ENCODE measurements at regions not wholly inside any gene's neighbourhood (a gene's known extent, or its start where the extent isn't known, plus 50 kb on each side); places are given as distances from the start of the nearest gene placed in this dataset.

- intact Hi-C loops (cut with DNase I) = no loop called here
- no peaks in the 10 kb centered on the region for H3K27me3 ChIP-seq (ENCODE audit: control insufficient read depth, insufficient read depth, low read length)
- no peaks in the 10 kb centered on the region for H3K9me3 ChIP-seq (ENCODE audit: control insufficient read depth in 2 of 3, insufficient read depth in 1 of 3, low read length in 3 of 3)
- TF ChIP-seq, protein P1, sequence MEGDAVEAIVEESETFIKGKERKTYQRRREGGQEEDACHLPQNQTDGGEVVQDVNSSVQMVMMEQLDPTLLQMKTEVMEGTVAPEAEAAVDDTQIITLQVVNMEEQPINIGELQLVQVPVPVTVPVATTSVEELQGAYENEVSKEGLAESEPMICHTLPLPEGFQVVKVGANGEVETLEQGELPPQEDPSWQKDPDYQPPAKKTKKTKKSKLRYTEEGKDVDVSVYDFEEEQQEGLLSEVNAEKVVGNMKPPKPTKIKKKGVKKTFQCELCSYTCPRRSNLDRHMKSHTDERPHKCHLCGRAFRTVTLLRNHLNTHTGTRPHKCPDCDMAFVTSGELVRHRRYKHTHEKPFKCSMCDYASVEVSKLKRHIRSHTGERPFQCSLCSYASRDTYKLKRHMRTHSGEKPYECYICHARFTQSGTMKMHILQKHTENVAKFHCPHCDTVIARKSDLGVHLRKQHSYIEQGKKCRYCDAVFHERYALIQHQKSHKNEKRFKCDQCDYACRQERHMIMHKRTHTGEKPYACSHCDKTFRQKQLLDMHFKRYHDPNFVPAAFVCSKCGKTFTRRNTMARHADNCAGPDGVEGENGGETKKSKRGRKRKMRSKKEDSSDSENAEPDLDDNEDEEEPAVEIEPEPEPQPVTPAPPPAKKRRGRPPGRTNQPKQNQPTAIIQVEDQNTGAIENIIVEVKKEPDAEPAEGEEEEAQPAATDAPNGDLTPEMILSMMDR (IDR thresholded peaks at IDR 0.05; ENCODE audit: borderline replicate concordance, extremely low read depth, insufficient read depth) = no peak
- H3K36me3 ChIP-seq (ENCODE audit: control insufficient read depth in 2 of 3, insufficient read depth in 3 of 3, low read length in 3 of 3) = no peaks in the 10 kb centered on the region
- H3K9ac ChIP-seq (ENCODE audit: low read length in 3 of 3) = no peak overlapping the region
- DNase-seq (no peak), FAIRE-seq (no peak)
- no peak overlapping the region for H3K4me3 ChIP-seq (ENCODE audit: low read length in 3 of 3)
- no peak overlapping the region for H3K27ac ChIP-seq (ENCODE audit: low read depth in 2 of 2, low read length in 2 of 2)
- no peaks in the 10 kb centered on the region for H3K4me1 ChIP-seq (ENCODE audit: control insufficient read depth in 2 of 3, insufficient read depth in 2 of 3, low read depth in 1 of 3, low read length in 3 of 3)
Observed at GRCh38 chr20:7499201-7499600, 441.1 kb downstream of the HAO1 start.

- H3K27me3 ChIP-seq (ENCODE audit: control insufficient read depth, insufficient read depth, low read length) = no peaks in the 10 kb centered on the region
- no peak overlapping the region for H3K4me3 ChIP-seq (ENCODE audit: low read length in 3 of 3)
- H3K9ac ChIP-seq (ENCODE audit: low read length in 3 of 3) = no peak overlapping the region
- no peak overlapping the region for H3K27ac ChIP-seq (ENCODE audit: low read depth in 2 of 2, low read length in 2 of 2)
- no peaks in the 10 kb centered on the region for H3K36me3 ChIP-seq (ENCODE audit: control insufficient read depth in 2 of 3, insufficient read depth in 3 of 3, low read length in 3 of 3)
- DNase-seq = no peak
- no peaks in the 10 kb centered on the region for H3K9me3 ChIP-seq (ENCODE audit: control insufficient read depth in 2 of 3, insufficient read depth in 1 of 3, low read length in 3 of 3)
- TF ChIP-seq, protein P1 (IDR thresholded peaks at IDR 0.05; ENCODE audit: borderline replicate concordance, extremely low read depth, insufficient read depth) = no peak
- intact Hi-C loops (cut with DNase I) = no loop called here
- H3K4me1 ChIP-seq (ENCODE audit: control insufficient read depth in 2 of 3, insufficient read depth in 2 of 3, low read depth in 1 of 3, low read length in 3 of 3) = no peaks in the 10 kb centered on the region
- FAIRE-seq = no peak
Observed at GRCh38 chr20:7500231-7500663, 440.0 kb downstream of the HAO1 start.

GRCh38 chr20:7503501-7503900 lies 436.8 kb downstream of the HAO1 start:
- H3K4me3 ChIP-seq (ENCODE audit: low read length in 3 of 3) = no peak overlapping the region
- H3K36me3 ChIP-seq (ENCODE audit: control insufficient read depth in 2 of 3, insufficient read depth in 3 of 3, low read length in 3 of 3) = no peaks in the 10 kb centered on the region
- H3K27ac ChIP-seq (ENCODE audit: low read depth in 2 of 2, low read length in 2 of 2) = no peak overlapping the region
- DNase-seq = no peak
- TF ChIP-seq, protein P1 (IDR thresholded peaks at IDR 0.05; ENCODE audit: borderline replicate concordance, extremely low read depth, insufficient read depth) = no peak
- no peak overlapping the region for H3K9ac ChIP-seq (ENCODE audit: low read length in 3 of 3)
- no peaks in the 10 kb centered on the region for H3K9me3 ChIP-seq (ENCODE audit: control insufficient read depth in 2 of 3, insufficient read depth in 1 of 3, low read length in 3 of 3)
- H3K27me3 ChIP-seq (ENCODE audit: control insufficient read depth, insufficient read depth, low read length) = no peaks in the 10 kb centered on the region
- no peaks in the 10 kb centered on the region for H3K4me1 ChIP-seq (ENCODE audit: control insufficient read depth in 2 of 3, insufficient read depth in 2 of 3, low read depth in 1 of 3, low read length in 3 of 3)
- intact Hi-C loops (cut with DNase I) = no loop called here
- no peak for FAIRE-seq

DNA sequence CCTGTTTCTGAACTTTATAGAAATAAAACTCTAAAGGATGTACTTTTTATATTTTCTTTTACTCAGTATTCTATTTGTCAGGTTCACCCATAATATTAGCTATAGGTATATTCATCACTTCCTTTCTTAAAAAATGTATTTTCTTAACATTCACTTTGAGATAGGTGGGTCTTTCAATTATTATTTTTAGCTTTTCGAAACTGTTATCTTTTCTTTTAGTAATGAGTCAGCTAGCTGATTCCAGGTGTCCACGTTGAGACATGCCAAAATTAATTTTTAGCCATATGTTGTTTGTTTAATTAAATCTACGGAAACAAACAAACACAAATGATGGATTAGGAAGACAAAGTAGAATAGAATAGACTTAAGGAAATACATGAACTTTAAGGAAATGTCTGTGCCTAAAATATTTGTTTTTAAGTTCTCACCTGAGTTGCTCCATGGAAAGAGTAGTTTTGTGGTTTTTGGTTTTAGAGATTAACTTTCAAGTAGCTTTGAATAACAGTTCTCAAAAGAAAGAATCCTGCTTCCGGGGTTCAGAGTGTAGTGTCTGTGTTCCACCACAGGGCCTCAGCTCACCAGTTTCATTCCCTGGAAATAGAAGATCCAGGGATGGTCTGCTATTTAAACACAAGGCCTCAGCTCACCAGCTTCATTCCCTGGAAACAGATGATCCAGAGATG lies 435.0 kb downstream of the HAO1 start:
- intact Hi-C loops (cut with DNase I) = no loop called here
- TF ChIP-seq, protein P1 (IDR thresholded peaks at IDR 0.05; ENCODE audit: borderline replicate concordance, extremely low read depth, insufficient read depth) = no peak
- DNase-seq = no peak
- H3K27ac ChIP-seq (ENCODE audit: low read depth in 2 of 2, low read length in 2 of 2) = no peak overlapping the region
- H3K9ac ChIP-seq (ENCODE audit: low read length in 3 of 3) = no peak overlapping the region
- no peak overlapping the region for H3K4me3 ChIP-seq (ENCODE audit: low read length in 3 of 3)
- no peaks in the 10 kb centered on the region for H3K27me3 ChIP-seq (ENCODE audit: control insufficient read depth, insufficient read depth, low read length)
- no peaks in the 10 kb centered on the region for H3K9me3 ChIP-seq (ENCODE audit: control insufficient read depth in 2 of 3, insufficient read depth in 1 of 3, low read length in 3 of 3)
- no peaks in the 10 kb centered on the region for H3K36me3 ChIP-seq (ENCODE audit: control insufficient read depth in 2 of 3, insufficient read depth in 3 of 3, low read length in 3 of 3)
- H3K4me1 ChIP-seq (ENCODE audit: control insufficient read depth in 2 of 3, insufficient read depth in 2 of 3, low read depth in 1 of 3, low read length in 3 of 3) = no peaks in the 10 kb centered on the region
- no peak for FAIRE-seq
